CD4-positive, alpha-beta T cell (primary cell): ENCODE measurements at regions not wholly inside any gene's neighbourhood (a gene's known extent, or its start where the extent isn't known, plus 50 kb on each side); places are given as distances from the start of the nearest gene placed in this dataset.

Experiments used
- ATAC-seq: fragments of 200-7000 bp; cut with Tn5 transposase; one replicate; pipeline ENCODE4 v1.10.0; 2022; ENCODE audit warnings: mild to moderate bottlenecking; ENCODE audit not compliant: poor library complexity
- CTCF ChIA-PET: fragments of 350-600 bp; sonication (Branson Sonifier 250); formaldehyde crosslinking; loops from one replicate; lab custom pipeline; 2021; ENCODE audit warnings: antibody characterized with exemption, inconsistent platforms; lab: Charles Lee
- POLR2A ChIA-PET: fragments of 350-600 bp; sonication (Branson Sonifier 250); formaldehyde crosslinking; loops from one replicate; lab custom pipeline; 2021; ENCODE audit warnings: antibody characterized with exemption, inconsistent platforms; lab: Charles Lee
- DNase-seq, 14 experiments: peaks; one replicate each; pipeline ENCODE4 v3.0.0-alpha.2; 2013 to 2020; ENCODE audit warnings: mixed read lengths in 2 of 14
- H3K27ac ChIP-seq, 2 donors: one replicate each; pipeline versions ENCODE4 v1.5.1 to v1.7.0; 2013; ENCODE audit warnings: low read length in 2 of 2, low read depth in 1 of 2, mild to moderate bottlenecking in 1 of 2
- H3K27me3 ChIP-seq, 2 experiments: 1 replicate in 1 of 2; 2 replicates in 1 of 2; pipeline versions ENCODE4 v1.6.1 to v1.7.0; 2013; ENCODE audit warnings: low read length in 2 of 2, control low read depth in 1 of 2, mild to moderate bottlenecking in 1 of 2, moderate library complexity in 1 of 2; ENCODE audit not compliant: insufficient read depth in 2 of 2, control insufficient read depth in 1 of 2
- H3K36me3 ChIP-seq: one replicate; pipeline ENCODE4 v1.6.1; 2013; ENCODE audit warnings: low read length, control low read depth; ENCODE audit not compliant: insufficient read depth
- H3K4me1 ChIP-seq: one replicate; pipeline ENCODE4 v1.6.1; 2013; ENCODE audit warnings: low read length, control low read depth; ENCODE audit not compliant: insufficient read depth
- H3K4me3 ChIP-seq: one replicate; pipeline ENCODE4 v1.5.1; 2013; ENCODE audit warnings: mild to moderate bottlenecking, low read length, moderate library complexity
- H3K9me3 ChIP-seq, 2 experiments: 1 replicate in 1 of 2; 2 replicates in 1 of 2; pipeline versions ENCODE4 v1.6.1 to v1.7.0; 2013; ENCODE audit warnings: low read length in 2 of 2, mild to moderate bottlenecking in 2 of 2, control low read depth in 1 of 2, moderate library complexity in 1 of 2; ENCODE audit not compliant: control insufficient read depth in 1 of 2, insufficient read depth in 1 of 2
- H3K27ac Mint-ChIP-seq: one replicate; pipeline ENCODE4 v1.8.0; 2020; ENCODE audit warnings: mixed read lengths
- H3K27me3 Mint-ChIP-seq: one replicate; pipeline ENCODE4 v1.8.0; 2021; ENCODE audit warnings: mixed read lengths
- H3K36me3 Mint-ChIP-seq: one replicate; pipeline ENCODE4 v1.8.0; 2021; ENCODE audit warnings: low read depth, mixed read lengths
- H3K4me1 Mint-ChIP-seq: one replicate; pipeline ENCODE4 v1.8.0; 2021; ENCODE audit warnings: low read depth, mixed read lengths
- H3K4me3 Mint-ChIP-seq: one replicate; pipeline ENCODE4 v1.8.0; 2020; ENCODE audit warnings: mild to moderate bottlenecking, mixed read lengths
- H3K9me3 Mint-ChIP-seq: one replicate; pipeline ENCODE4 v1.8.0; 2020; ENCODE audit warnings: mixed read lengths
- CTCF ChIP-seq: fragments of 200-600 bp; IDR thresholded peaks from one replicate; pipeline ENCODE4 v1.8.0; 2022; ENCODE audit warnings: antibody characterized with exemption, mild to moderate bottlenecking
- intact Hi-C, 2 experiments: fragments of 100-400 bp; cut with DNase I in 1 of 2; cut with micrococcal nuclease in 1 of 2; formaldehyde crosslinking; loops; one replicate each; pipeline versions ENCODE4 v1.15.1 to v1.9.0; 2023 to 2025; cut with DNase I, micrococcal nuclease

- ATAC-seq (no peak), DNase-seq (no peak)
- CTCF ChIA-PET: no interaction called here
- intact Hi-C loops: no loop called here
- no peaks in the 10 kb centered on the region for H3K27me3 Mint-ChIP-seq
- Histone ChIP-seq H3K36me3 (no peaks in the 10 kb centered on the region), H3K4me3 (no peak overlapping the region), H3K9me3 (peaks cover 0 to 4% of the 10 kb centered on the region in 2 experiments), H3K27ac (no peak overlapping the region), H3K4me1 (no peaks in the 10 kb centered on the region), H3K27me3 (no peaks in the 10 kb centered on the region)
- no peaks in the 10 kb centered on the region for H3K36me3 Mint-ChIP-seq
- POLR2A ChIA-PET: interaction anchor here (1.2 kb wide), 1 partner anchor 16 kb away, joined by 3 read pairs; no protein-coding TSS in a partner anchor
- peaks cover 2% of the 10 kb centered on the region for H3K9me3 Mint-ChIP-seq
- no peak overlapping the region for H3K4me3 Mint-ChIP-seq
- no peak overlapping the region for H3K27ac Mint-ChIP-seq
- TF ChIP-seq CTCF: no peak
- no peaks in the 10 kb centered on the region for H3K4me1 Mint-ChIP-seq
These were observed 362.4 kb upstream of the LRRC3B start for GRCh38 chr3:26260139-26260538.

GRCh38 chr3:26264708-26265107 lies 357.9 kb upstream of the LRRC3B start:
- CTCF ChIA-PET: no interaction called here
- Mint-ChIP-seq H3K9me3 (peaks cover 2% of the 10 kb centered on the region), H3K27me3 (no peaks in the 10 kb centered on the region), H3K36me3 (no peaks in the 10 kb centered on the region), H3K4me3 (no peak overlapping the region), H3K4me1 (no peaks in the 10 kb centered on the region), H3K27ac (no peak overlapping the region)
- Histone ChIP-seq H3K9me3 (peaks cover 0 to 4% of the 10 kb centered on the region in 2 experiments), H3K4me3 (no peak overlapping the region), H3K27ac (no peak overlapping the region), H3K27me3 (no peaks in the 10 kb centered on the region), H3K36me3 (no peaks in the 10 kb centered on the region), H3K4me1 (no peaks in the 10 kb centered on the region)
- POLR2A ChIA-PET: no interaction called here
- DNase-seq (no peak), ATAC-seq (no peak)
- TF ChIP-seq CTCF: no peak
- intact Hi-C loops: no loop called here

- Mint-ChIP-seq H3K4me3 (no peak overlapping the region), H3K9me3 (no peaks in the 10 kb centered on the region), H3K27me3 (no peaks in the 10 kb centered on the region), H3K4me1 (no peaks in the 10 kb centered on the region), H3K36me3 (no peaks in the 10 kb centered on the region), H3K27ac (no peak overlapping the region)
- POLR2A ChIA-PET: no interaction called here
- TF ChIP-seq CTCF: no peak
- intact Hi-C loops: no loop called here
- Histone ChIP-seq H3K4me3 (no peak overlapping the region), H3K36me3 (no peaks in the 10 kb centered on the region), H3K27ac (no peak overlapping the region), H3K27me3 (no peaks in the 10 kb centered on the region), H3K9me3 (no peaks in the 10 kb centered on the region), H3K4me1 (no peaks in the 10 kb centered on the region)
- DNase-seq (no peak), ATAC-seq (no peak)
- CTCF ChIA-PET: no interaction called here
These were observed 350.7 kb upstream of the LRRC3B start for GRCh38 chr3:26271848-26272247.
